ENCODE measurements at regions not wholly inside any gene's neighbourhood (a gene's known extent, or its start where the extent isn't known, plus 50 kb on each side); places are given as distances from the start of the nearest gene placed in this dataset.

- no peak for TF ChIP-seq CTCF (IDR thresholded peaks at IDR 0.05)
- TF ChIP-seq EZH2 (IDR thresholded peaks at IDR 0.05) = no peak
These were observed 445.3 kb downstream of the DSC3 start for GRCh38 chr18:30597202-30597601.
